Hepatocyte (in vitro differentiated cells): ENCODE measurements at regions not wholly inside any gene's neighbourhood (a gene's known extent, or its start where the extent isn't known, plus 50 kb on each side); places are given as distances from the start of the nearest gene placed in this dataset.
"Not testable (repeated sequence)": the region's sequence is repeated elsewhere in the genome, so short reads cannot be mapped to it uniquely, and the experiment has no call there.

ENCODE experiments used
- DNase-seq: peaks from one replicate; pipeline ENCODE4 v3.0.0-alpha.2; 2016; ENCODE audit warnings: low spot score
- H2AFZ ChIP-seq: fragments of 200-600 bp; sonication (generic); 2 replicates; pipeline ENCODE4 v1.6.0; 2016; ENCODE audit warnings: antibody characterized with exemption, mild to moderate bottlenecking
- H3K27ac ChIP-seq: fragments of 200-600 bp; sonication (generic); 2 replicates; pipeline ENCODE4 v1.5.1; 2016; ENCODE audit warnings: mild to moderate bottlenecking
- H3K27me3 ChIP-seq: fragments of 200-600 bp; sonication (generic); 2 replicates; pipeline ENCODE4 v1.6.1; 2016
- H3K36me3 ChIP-seq: fragments of 200-600 bp; sonication (generic); replicated peaks from 2 replicates; pipeline ENCODE4 v1.5.1; 2016; ENCODE audit warnings: low read depth; ENCODE audit not compliant: insufficient read depth
- H3K4me1 ChIP-seq: fragments of 200-600 bp; sonication (generic); 2 replicates; pipeline ENCODE4 v1.5.1; 2016; ENCODE audit warnings: mild to moderate bottlenecking, moderate library complexity; ENCODE audit not compliant: insufficient read depth
- H3K4me2 ChIP-seq: fragments of 200-600 bp; sonication (generic); 2 replicates; pipeline ENCODE4 v1.6.0; 2016
- H3K4me3 ChIP-seq: fragments of 200-600 bp; sonication (generic); 2 replicates; pipeline ENCODE4 v1.5.1; 2016; ENCODE audit warnings: mild to moderate bottlenecking
- H3K79me2 ChIP-seq: fragments of 200-600 bp; sonication (generic); 2 replicates; pipeline ENCODE4 v1.6.0; 2017; ENCODE audit warnings: mild to moderate bottlenecking
- H3K9me2 ChIP-seq: fragments of 200-600 bp; sonication (generic); replicated peaks from 2 replicates; pipeline ENCODE4 v1.6.0; 2017; ENCODE audit warnings: mild to moderate bottlenecking; ENCODE audit not compliant: insufficient read depth
- H3K9me3 ChIP-seq: fragments of 200-600 bp; sonication (generic); 2 replicates; pipeline ENCODE4 v1.5.1; 2016; ENCODE audit warnings: low read depth, mild to moderate bottlenecking
- H4K20me1 ChIP-seq: fragments of 200-600 bp; sonication (generic); 2 replicates; pipeline ENCODE4 v1.6.0; 2016; ENCODE audit warnings: mild to moderate bottlenecking; ENCODE audit not compliant: insufficient read depth, poor library complexity, severe bottlenecking
- CTCF ChIP-seq: fragments of 200-600 bp; sonication (generic); IDR thresholded peaks from 2 replicates; pipeline ENCODE4 v1.5.1; 2016; ENCODE audit warnings: antibody characterized with exemption, mild to moderate bottlenecking; ENCODE audit not compliant: poor library complexity
- EZH2 ChIP-seq: fragments of 200-600 bp; sonication (generic); IDR thresholded peaks from 2 replicates; pipeline ENCODE4 v1.6.1; 2016; ENCODE audit warnings: antibody characterized with exemption, mild to moderate bottlenecking, borderline replicate concordance
- EZH2phosphoT487 ChIP-seq: fragments of 200-600 bp; sonication (generic); IDR thresholded peaks from one replicate; pipeline ENCODE4 v1.6.1; 2018; ENCODE audit warnings: antibody characterized with exemption, mild to moderate bottlenecking, low read depth, moderate library complexity; ENCODE audit not compliant: unreplicated experiment, severe bottlenecking
- WGBS: methylation state at CpG from one replicate; pipeline ENCODE4 v1.1.6; 2016; ENCODE audit warnings: low lambda C conversion rate; ENCODE audit errors: missing lambda C conversion rate; 5-methylcytosine and 5-hydroxymethylcytosine counted together

GRCh38 chr15:58378241-58379085 lies 53.3 kb upstream of the LIPC start:
- Histone ChIP-seq H4K20me1 (no peaks in the 10 kb centered on the region), H3K9me3 (no peaks in the 10 kb centered on the region), H3K9me2 (no peaks in the 10 kb centered on the region), H3K4me3 (no peak overlapping the region), H3K4me2 (no peak overlapping the region), H3K79me2 (no peaks in the 10 kb centered on the region), H3K4me1 (no peaks in the 10 kb centered on the region), H3K36me3 (no peaks in the 10 kb centered on the region), H3K27me3 (no peaks in the 10 kb centered on the region), H3K27ac (no peak overlapping the region), H2AFZ (no peak overlapping the region)
- TF ChIP-seq EZH2 (no peak), EZH2phosphoT487 (no peak), CTCF (no peak)
- 81% methylated on average over 6 of the region's 6 CpGs for WGBS
- DNase-seq = no peak

- not testable (repeated sequence) for H3K79me2 ChIP-seq
These were observed 52.3 kb upstream of the LIPC start for GRCh38 chr15:58379454-58379853.

GRCh38 chr15:58380280-58380945 lies 51.4 kb upstream of the LIPC start:
- Histone ChIP-seq H3K4me1 (no peaks in the 10 kb centered on the region), H3K9me3 (no peaks in the 10 kb centered on the region), H3K4me3 (no peak overlapping the region), H3K36me3 (no peaks in the 10 kb centered on the region), H3K27ac (no peak overlapping the region), H4K20me1 (no peaks in the 10 kb centered on the region), H3K79me2 (no peaks in the 10 kb centered on the region), H3K9me2 (no peaks in the 10 kb centered on the region), H2AFZ (no peak overlapping the region), H3K27me3 (no peaks in the 10 kb centered on the region), H3K4me2 (no peak overlapping the region)
- TF ChIP-seq EZH2 (no peak), CTCF (no peak), EZH2phosphoT487 (no peak)
- 89% methylated on average over 4 of the region's 4 CpGs for WGBS
- DNase-seq = no peak

More at GRCh38 chr15:58379454-58379853, 52.3 kb upstream of the LIPC start:
- H3K27me3 ChIP-seq, H4K20me1 ChIP-seq, H3K9me2 ChIP-seq, H3K36me3 ChIP-seq, H2AFZ ChIP-seq, H3K4me1 ChIP-seq, DNase-seq, H3K27ac ChIP-seq, H3K4me3 ChIP-seq, H3K9me3 ChIP-seq, H3K4me2 ChIP-seq: not testable (repeated sequence)

- H3K36me3 ChIP-seq = no peaks in the 10 kb centered on the region
- no peak overlapping the region for H3K4me2 ChIP-seq
- no peak overlapping the region for H3K27ac ChIP-seq
- no peaks in the 10 kb centered on the region for H3K9me3 ChIP-seq
- H3K4me3 ChIP-seq = no peak overlapping the region
- H2AFZ ChIP-seq = no peak overlapping the region
- no peaks in the 10 kb centered on the region for H3K79me2 ChIP-seq
- WGBS = 91% methylated on average over 4 of the region's 4 CpGs
- H4K20me1 ChIP-seq = no peaks in the 10 kb centered on the region
- DNase-seq = no peak
- no peaks in the 10 kb centered on the region for H3K9me2 ChIP-seq
- H3K27me3 ChIP-seq = no peaks in the 10 kb centered on the region
- TF ChIP-seq EZH2 (no peak), EZH2phosphoT487 (no peak), CTCF (no peak)
- no peaks in the 10 kb centered on the region for H3K4me1 ChIP-seq
These were observed 50.1 kb upstream of the LIPC start for GRCh38 chr15:58381697-58382096.
